IMR-90 (cell line): ENCODE measurements at regions not wholly inside any gene's neighbourhood (a gene's known extent, or its start where the extent isn't known, plus 50 kb on each side); places are given as distances from the start of the nearest gene placed in this dataset.
A peak's percentile ranks its signal among the peaks of the same experiment; 100 is the strongest.

Source experiments
- ATAC-seq: fragments of 200-7000 bp; cut with Tn5 transposase; 2 replicates; pipeline ENCODE4 v1.9.1; 2020; ENCODE audit warnings: low read depth, mild to moderate bottlenecking, moderate library complexity
- BruUV-seq: library from RNA; stranded (reverse); fragments of 400-500 nt; replicated peaks from 2 replicates; lab custom pipeline; 2021; lab: Mats Ljungman, UMichigan
- CTCF ChIA-PET: fragments of 300-600 bp; formaldehyde crosslinking; extraction: SDS; loops from one replicate; lab custom pipeline; 2021; ENCODE audit warnings: antibody characterized with exemption; lab: Yijun Ruan, JAX
- POLR2A ChIA-PET: fragments of 300-600 bp; sonication (Branson Sonifier 250); formaldehyde crosslinking; loops from one replicate; lab custom pipeline; 2022; ENCODE audit warnings: antibody characterized with exemption; ENCODE audit not compliant: unreplicated experiment; lab: Charles Lee
- DNase-seq: peaks from one replicate; pipeline ENCODE4 v3.0.0; 2013
- H2AFZ ChIP-seq: replicated peaks from 2 replicates; pipeline ENCODE3; 2013; ENCODE audit warnings: low read length, mild to moderate bottlenecking; ENCODE audit not compliant: poor library complexity
- H2AK5ac ChIP-seq: 2 replicates; pipeline ENCODE4 v1.6.1; 2013; ENCODE audit warnings: low read depth, low read length, inconsistent platforms
- H2AK9ac ChIP-seq: replicated peaks from 2 replicates; pipeline ENCODE3; 2013; ENCODE audit warnings: mild to moderate bottlenecking, low read depth, low read length, moderate library complexity; ENCODE audit not compliant: poor library complexity
- H2BK120ac ChIP-seq: 2 replicates; pipeline ENCODE4 v1.6.1; 2013; ENCODE audit warnings: low read depth, low read length, inconsistent platforms
- H2BK15ac ChIP-seq: 3 replicates; pipeline ENCODE4 v1.6.1; 2013; ENCODE audit warnings: low read depth, low read length, inconsistent platforms
- H2BK20ac ChIP-seq: 2 replicates; pipeline ENCODE4 v1.6.1; 2013; ENCODE audit warnings: low read depth, mild to moderate bottlenecking, inconsistent platforms, low read length, moderate library complexity
- H2BK5ac ChIP-seq: 2 replicates; pipeline ENCODE4 v1.6.1; 2013; ENCODE audit warnings: mild to moderate bottlenecking, low read depth, low read length, inconsistent platforms; ENCODE audit not compliant: poor library complexity, severe bottlenecking
- H3K14ac ChIP-seq: replicated peaks from 2 replicates; pipeline ENCODE4 v1.6.1; 2013; ENCODE audit warnings: low read depth, low read length, inconsistent platforms
- H3K18ac ChIP-seq: 2 replicates; pipeline ENCODE4 v1.6.1; 2013; ENCODE audit warnings: low read depth, low read length, control low read depth
- H3K23ac ChIP-seq: 2 replicates; pipeline ENCODE4 v1.6.1; 2013; ENCODE audit warnings: low read depth, low read length, inconsistent platforms
- H3K27ac ChIP-seq: 2 replicates; pipeline ENCODE4 v1.5.1; 2013; ENCODE audit warnings: mild to moderate bottlenecking, control low read depth, low read length; ENCODE audit not compliant: insufficient read depth
- H3K27me3 ChIP-seq: 2 replicates; pipeline ENCODE4 v1.6.1; 2013; ENCODE audit warnings: low read length; ENCODE audit not compliant: control insufficient read depth, insufficient read depth
- H3K36me3 ChIP-seq: 2 replicates; pipeline ENCODE4 v1.6.1; 2013; ENCODE audit warnings: low read length, mixed read lengths; ENCODE audit not compliant: control insufficient read depth, insufficient read depth
- H3K4ac ChIP-seq: 2 replicates; pipeline ENCODE4 v1.6.1; 2013; ENCODE audit warnings: low read depth, low read length, inconsistent platforms
- H3K4me1 ChIP-seq: 2 replicates; pipeline ENCODE4 v1.6.1; 2013; ENCODE audit warnings: low read length, mixed read lengths; ENCODE audit not compliant: control insufficient read depth, insufficient read depth
- H3K4me2 ChIP-seq: 2 replicates; pipeline ENCODE4 v1.6.1; 2013; ENCODE audit warnings: low read depth, mild to moderate bottlenecking, control low read depth, low read length, moderate library complexity
- H3K4me3 ChIP-seq: 2 replicates; pipeline ENCODE4 v1.5.1; 2013; ENCODE audit warnings: low read depth, mild to moderate bottlenecking, control low read depth, low read length, moderate library complexity; ENCODE audit not compliant: insufficient read depth
- H3K56ac ChIP-seq: 2 replicates; pipeline ENCODE4 v1.6.1; 2013; ENCODE audit warnings: low read length, inconsistent platforms; ENCODE audit not compliant: insufficient read depth; ENCODE audit errors: extremely low read depth
- H3K79me1 ChIP-seq, 2 experiments: 2 replicates each; pipeline ENCODE4 v1.6.1; 2013; ENCODE audit warnings: low read length in 2 of 2, inconsistent platforms in 1 of 2, low read depth in 1 of 2
- H3K9ac ChIP-seq: 2 replicates; pipeline ENCODE4 v1.6.1; 2013; ENCODE audit warnings: low read depth, low read length, control low read depth
- H3K9me1 ChIP-seq: 2 replicates; pipeline ENCODE4 v1.6.1; 2013; ENCODE audit warnings: low read length, inconsistent platforms; ENCODE audit not compliant: insufficient read depth
- H3K9me3 ChIP-seq: 2 replicates; pipeline ENCODE4 v1.6.1; 2013; ENCODE audit warnings: low read length; ENCODE audit not compliant: control insufficient read depth, insufficient read depth
- H4K20me1 ChIP-seq: 2 replicates; pipeline ENCODE4 v1.6.1; 2013; ENCODE audit warnings: low read length, inconsistent platforms; ENCODE audit not compliant: insufficient read depth
- H4K5ac ChIP-seq: 2 replicates; pipeline ENCODE4 v1.6.1; 2013; ENCODE audit warnings: mild to moderate bottlenecking, low read depth, low read length, control low read depth
- H4K8ac ChIP-seq, 2 experiments: 2 replicates each; pipeline ENCODE4 v1.6.1; 2013; ENCODE audit warnings: low read depth in 2 of 2, low read length in 2 of 2, control low read depth in 1 of 2, inconsistent platforms in 1 of 2
- H4K91ac ChIP-seq: 2 replicates; pipeline ENCODE4 v1.6.1; 2013; ENCODE audit warnings: low read depth, low read length, inconsistent platforms; ENCODE audit not compliant: insufficient read depth
- BHLHE40 ChIP-seq: fragments of 150-350 bp; IDR thresholded peaks from 2 replicates; pipeline ENCODE4 v1.6.1; 2016; ENCODE audit warnings: mild to moderate bottlenecking, low read depth, low read length
- CHD1 ChIP-seq: IDR thresholded peaks from 2 replicates; pipeline ENCODE4 v1.6.1; 2012; ENCODE audit warnings: low read depth, low read length, improper control_type of control experiment
- CTCF ChIP-seq: conservative IDR thresholded peaks from 2 replicates; pipeline ENCODE4 v1.5.1; 2012; ENCODE audit warnings: mild to moderate bottlenecking, low read depth, low read length, improper control_type of control experiment
- ELK1 ChIP-seq: fragments of 150-350 bp; IDR thresholded peaks from 2 replicates; pipeline ENCODE4 v1.6.1; 2016; ENCODE audit warnings: low read depth, mild to moderate bottlenecking, low read length, moderate library complexity, borderline replicate concordance
- MAZ ChIP-seq: IDR thresholded peaks from 2 replicates; pipeline ENCODE4 v1.6.1; 2012; ENCODE audit warnings: low read depth, mild to moderate bottlenecking, low read length, improper control_type of control experiment, moderate library complexity, borderline replicate concordance
- MXI1 ChIP-seq: IDR thresholded peaks from 2 replicates; pipeline ENCODE4 v1.6.1; 2012; ENCODE audit warnings: low read depth, mild to moderate bottlenecking, low read length, moderate library complexity, borderline replicate concordance
- NFE2L2 ChIP-seq: fragments of 150-350 bp; IDR thresholded peaks from 2 replicates; pipeline ENCODE4 v1.6.1; 2016; ENCODE audit warnings: low read depth, mild to moderate bottlenecking, low read length
- POLR2A ChIP-seq: IDR thresholded peaks from 2 replicates; pipeline ENCODE4 v1.6.1; 2012; ENCODE audit warnings: mild to moderate bottlenecking, low read depth, low read length
- RAD21 ChIP-seq: IDR thresholded peaks from 2 replicates; pipeline ENCODE4 v1.6.1; 2012; ENCODE audit warnings: low read length, improper control_type of control experiment
- RCOR1 ChIP-seq: IDR thresholded peaks from 2 replicates; pipeline ENCODE4 v1.6.1; 2012; ENCODE audit warnings: mild to moderate bottlenecking, low read length, improper control_type of control experiment; ENCODE audit not compliant: insufficient replicate concordance
- SMC3 ChIP-seq: fragments of 150-350 bp; IDR thresholded peaks from 2 replicates; pipeline ENCODE4 v1.6.1; 2016; ENCODE audit warnings: low read depth, mild to moderate bottlenecking, antibody characterized with exemption, low read length, moderate library complexity
- WGBS, 2 experiments: methylation state at CpG; one replicate each; pipeline versions ENCODE4 v1.1.5 to v1.1.7; 2013; ENCODE audit warnings: missing lambda C conversion rate in 2 of 2; ENCODE audit not compliant: insufficient read length in 1 of 2; ENCODE audit errors: extremely low coverage in 2 of 2; 5-methylcytosine and 5-hydroxymethylcytosine counted together
- dilution Hi-C: fragments of 300-500 bp; cut with HindIII; formaldehyde crosslinking; loops from one replicate; pipeline ENCODE4 v1.14.3; 2018; ENCODE audit warnings: low sequenced_read_pairs; ENCODE audit not compliant: unreplicated experiment
- in situ Hi-C: fragments of 300-500 bp; cut with MboI; formaldehyde crosslinking; loops from 3 replicates; pipeline ENCODE4 v1.14.3; 2019; ENCODE audit warnings: low sequenced_read_pairs, inconsistent platforms, mixed read lengths
- intact Hi-C: fragments of 100-400 bp; cut with micrococcal nuclease; formaldehyde crosslinking; loops from 2 replicates; pipeline ENCODE4 v1.10.0; 2022

DNA sequence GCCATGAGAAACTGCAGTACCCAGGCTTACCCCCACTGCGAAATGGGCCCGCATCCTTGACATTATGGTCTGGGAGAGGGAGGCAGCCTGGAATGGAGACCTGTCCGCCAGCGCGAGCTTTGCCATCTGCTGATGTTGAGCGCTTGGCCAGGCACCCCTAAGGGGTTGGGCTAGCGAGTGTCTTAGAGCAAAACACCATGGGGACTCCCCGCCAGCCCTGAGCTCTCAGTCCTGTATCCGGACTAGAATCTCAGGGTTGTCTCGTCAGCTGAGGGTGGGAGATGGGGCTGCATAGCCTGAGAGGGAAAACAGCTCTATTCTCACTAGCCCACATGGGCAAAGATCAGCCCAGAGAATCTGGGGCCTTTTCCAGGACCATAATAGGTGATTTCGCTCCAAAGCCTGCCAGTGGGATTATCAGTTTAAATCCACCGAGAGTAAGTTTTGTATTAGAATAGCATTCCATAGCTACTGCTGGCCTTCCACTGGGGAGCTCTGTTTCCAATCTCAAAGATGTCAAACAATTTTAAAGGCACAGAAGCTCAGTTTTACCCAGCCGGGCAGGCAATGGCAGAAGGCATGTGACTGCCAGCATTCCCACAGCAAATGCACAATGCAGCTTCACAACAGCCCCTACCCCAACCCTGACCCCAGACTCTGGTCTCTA lies 167.5 kb upstream of the TPM1 start:
- Histone ChIP-seq H3K4me2 (no peak overlapping the region), H3K56ac (no peak overlapping the region), H3K27me3 (no peaks in the 10 kb centered on the region), H3K18ac (no peak overlapping the region), H2AK9ac (no peak overlapping the region), H3K79me1 (no peaks in the 10 kb centered on the region), H3K23ac (no peak overlapping the region), H2BK15ac (no peak overlapping the region), H3K9me1 (no peaks in the 10 kb centered on the region), H4K5ac (no peak overlapping the region), H4K91ac (no peak overlapping the region; the same call in 1 of the 2 replicates), H2AK5ac (no peak overlapping the region), H4K8ac (no peak overlapping the region), H3K14ac (no peak overlapping the region), H3K36me3 (no peaks in the 10 kb centered on the region), H3K9ac (no peak overlapping the region), H3K27ac (no peak overlapping the region), H3K9me3 (peaks cover 3% of the 10 kb centered on the region; the same call in 1 of the 2 replicates), H2BK5ac (no peak overlapping the region), H3K4me3 (no peak overlapping the region), H3K4me1 (peaks cover 4% of the 10 kb centered on the region), H4K20me1 (no peaks in the 10 kb centered on the region), H2AFZ (no peak overlapping the region), H2BK20ac (peak overlapping the region; percentile 25; the same call in 1 of the 2 replicates), H2BK120ac (no peak overlapping the region; the same call in 1 of the 2 replicates), H3K4ac (no peak overlapping the region)
- intact Hi-C loops = no loop called here
- WGBS, 2 experiments = 40% methylated on average over 1 of the region's 13 CpGs; no CpG with 5 or more reads in 1 of the 2 experiments
- DNase-seq (no peak), ATAC-seq (peak; percentile 56)
- in situ Hi-C loops = no loop called here
- dilution Hi-C loops = no loop called here
- TF ChIP-seq ELK1 (no peak), POLR2A (no peak), CTCF (no peak), MAZ (no peak), NFE2L2 (no peak), RCOR1 (no peak), BHLHE40 (no peak), RAD21 (no peak), CHD1 (no peak), SMC3 (no peak), MXI1 (no peak)
- CTCF ChIA-PET = interaction anchor here (0.6 kb wide), 1 partner anchor 307 kb away, joined by 3 read pairs; no protein-coding TSS in a partner anchor
- POLR2A ChIA-PET = no interaction called here
- BruUV-seq = no TSS peak
